Heart right ventricle (tissue), 16 donors: ENCODE measurements at regions not wholly inside any gene's neighbourhood (a gene's known extent, or its start where the extent isn't known, plus 50 kb on each side); places are given as distances from the start of the nearest gene placed in this dataset.

ENCODE experiments used
- ATAC-seq, 8 donors: fragments of 200-7000 bp; cut with Tn5 transposase; one replicate each; pipeline ENCODE4 v1.9.1; 2020; ENCODE audit warnings: mild to moderate bottlenecking in 8 of 8, moderate library complexity in 8 of 8, moderate number of reproducible peaks in 1 of 8
- DNase-seq, 2 donors: peaks; one replicate each; pipeline ENCODE4 v3.0.0-alpha.2; 2020
- H3K27ac ChIP-seq, 10 donors: fragments of 200-600 bp; sonication (generic) in 2 of 10; one replicate each; pipeline versions ENCODE4 v1.5.0 to v1.8.0; 2020 to 2022; ENCODE audit warnings: mild to moderate bottlenecking in 3 of 10
- H3K27me3 ChIP-seq, 7 donors: fragments of 200-600 bp; one replicate each; pipeline ENCODE4 v1.8.0; 2021 to 2022; ENCODE audit warnings: mild to moderate bottlenecking in 2 of 7
- H3K36me3 ChIP-seq, 9 donors: fragments of 200-600 bp; sonication (generic) in 1 of 9; one replicate each; pipeline versions ENCODE4 v1.5.0 to v1.8.0; 2020 to 2022; ENCODE audit warnings: mild to moderate bottlenecking in 2 of 9
- H3K4me1 ChIP-seq, 9 donors: fragments of 200-600 bp; sonication (generic) in 1 of 9; one replicate each; pipeline versions ENCODE4 v1.5.0 to v1.8.0; 2020 to 2022; ENCODE audit warnings: mild to moderate bottlenecking in 4 of 9
- H3K4me3 ChIP-seq, 10 donors: fragments of 200-600 bp; sonication (generic) in 2 of 10; one replicate each; pipeline versions ENCODE4 v1.5.0 to v1.8.0; 2020 to 2022; ENCODE audit warnings: mild to moderate bottlenecking in 7 of 10, moderate library complexity in 2 of 10
- H3K9me3 ChIP-seq, 11 donors: fragments of 200-600 bp in 10 of 11; sonication (generic) in 2 of 11; one replicate each; pipeline versions ENCODE4 v1.5.0 to v1.8.0; 2013 to 2022; ENCODE audit warnings: mild to moderate bottlenecking in 2 of 11, control low read depth in 1 of 11, moderate library complexity in 1 of 11
- WGBS, 2 donors: extraction: QIAGEN DNeasy Blood & Tissue Kit; methylation state at CpG; one replicate each; pipeline ENCODE4 v1.1.7; 2013; ENCODE audit warnings: inconsistent platforms in 1 of 2; 5-methylcytosine and 5-hydroxymethylcytosine counted together
- intact Hi-C, 10 donors: fragments of 100-400 bp; cut with DNase I; formaldehyde crosslinking; loops; one replicate each; pipeline versions ENCODE4 v1.11.1 to v1.14.2; 2022
- TF ChIP-seq, protein P1 (sequence below), 9 donors: fragments of 200-600 bp; sonication (generic) in 2 of 9; IDR thresholded peaks; one replicate each; pipeline versions ENCODE4 v1.5.0 to v1.8.0; 2021 to 2022; ENCODE audit warnings: antibody characterized with exemption in 9 of 9, mild to moderate bottlenecking in 5 of 9, moderate library complexity in 1 of 9
- donor health status: Arrhythmogenic right ventricular cardiomyopathy.
- donor health status: ischemic (EF 13 %, LVEDD 7.1; RV severe dilation, severe dysfunction).
- donor health status: healthy with polysubstance abuse.
- donor health status: DM: no; HTN: yes; CAD: no.
- donor health status: DM: no; HTN: no; CAD: no.
- donor health status: ischemic (EF 25% LVEDD 6.9; RV normal size, moderate dysfunction).
- donor health status: ischemic (EF 25% LVEDD 5.7; RV mildly dilated, moderate dysfunction).
- donor health status: healthy.
- donor health status: DM: yes; HTN: yes; CAD: no.
- donor health status: Ischemic cardiomyopathy.
- donor health status: ischemic (EF 35%, LVEDD 5.7; RV mildly dilated, moderate dysfunction).
- donor health status: nonischemic (EF 11% LVEDD 7.7; RV severe dilation, severe dysfunction).
- donor health status: DM: yes; HTN: yes; CAD: no.
- donor health status: PGD.
- donor health status: ischemic (EF 29% LVEDD 5.4; RV normal size, mild dysfunction).
- donor health status: nonischemic (EF 23%, LVEDD 6.1; RV moderate dilation, normal function).

DNA sequence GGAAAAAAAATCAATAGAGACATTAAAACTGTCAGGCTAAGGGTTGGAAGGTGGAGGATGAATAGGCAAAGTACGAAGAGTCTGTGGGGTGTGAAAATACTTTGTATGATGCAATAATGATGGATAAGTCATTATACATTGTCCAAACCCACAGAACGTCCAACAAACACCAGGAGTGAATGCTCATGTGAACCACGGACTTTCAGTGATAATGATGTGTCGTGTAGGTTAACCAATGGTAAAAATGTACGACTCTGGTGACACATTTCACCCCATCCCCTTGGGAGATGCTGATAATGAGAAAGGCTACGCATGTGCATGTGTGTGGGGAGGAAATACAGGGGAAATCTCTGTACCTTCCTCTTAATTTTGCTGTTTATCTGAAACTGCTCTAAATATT lies 665.2 kb downstream of the FAT4 start:
- DNase-seq: no peak
- intact Hi-C loops: no loop called here
- Histone ChIP-seq H3K4me1 (no peaks in the 10 kb centered on the region), H3K4me3 (no peak overlapping the region), H3K27ac (no peak overlapping the region), H3K36me3 (no peaks in the 10 kb centered on the region), H3K9me3 (no peaks in the 10 kb centered on the region), H3K27me3 (no peaks in the 10 kb centered on the region)
- TF ChIP-seq, protein P1, sequence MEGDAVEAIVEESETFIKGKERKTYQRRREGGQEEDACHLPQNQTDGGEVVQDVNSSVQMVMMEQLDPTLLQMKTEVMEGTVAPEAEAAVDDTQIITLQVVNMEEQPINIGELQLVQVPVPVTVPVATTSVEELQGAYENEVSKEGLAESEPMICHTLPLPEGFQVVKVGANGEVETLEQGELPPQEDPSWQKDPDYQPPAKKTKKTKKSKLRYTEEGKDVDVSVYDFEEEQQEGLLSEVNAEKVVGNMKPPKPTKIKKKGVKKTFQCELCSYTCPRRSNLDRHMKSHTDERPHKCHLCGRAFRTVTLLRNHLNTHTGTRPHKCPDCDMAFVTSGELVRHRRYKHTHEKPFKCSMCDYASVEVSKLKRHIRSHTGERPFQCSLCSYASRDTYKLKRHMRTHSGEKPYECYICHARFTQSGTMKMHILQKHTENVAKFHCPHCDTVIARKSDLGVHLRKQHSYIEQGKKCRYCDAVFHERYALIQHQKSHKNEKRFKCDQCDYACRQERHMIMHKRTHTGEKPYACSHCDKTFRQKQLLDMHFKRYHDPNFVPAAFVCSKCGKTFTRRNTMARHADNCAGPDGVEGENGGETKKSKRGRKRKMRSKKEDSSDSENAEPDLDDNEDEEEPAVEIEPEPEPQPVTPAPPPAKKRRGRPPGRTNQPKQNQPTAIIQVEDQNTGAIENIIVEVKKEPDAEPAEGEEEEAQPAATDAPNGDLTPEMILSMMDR (IDR thresholded peaks at IDR 0.05): no peak
- 71 to 73% methylated on average over 6 of the region's 6 CpGs for WGBS, 2 donors
- no peak for ATAC-seq

DNA sequence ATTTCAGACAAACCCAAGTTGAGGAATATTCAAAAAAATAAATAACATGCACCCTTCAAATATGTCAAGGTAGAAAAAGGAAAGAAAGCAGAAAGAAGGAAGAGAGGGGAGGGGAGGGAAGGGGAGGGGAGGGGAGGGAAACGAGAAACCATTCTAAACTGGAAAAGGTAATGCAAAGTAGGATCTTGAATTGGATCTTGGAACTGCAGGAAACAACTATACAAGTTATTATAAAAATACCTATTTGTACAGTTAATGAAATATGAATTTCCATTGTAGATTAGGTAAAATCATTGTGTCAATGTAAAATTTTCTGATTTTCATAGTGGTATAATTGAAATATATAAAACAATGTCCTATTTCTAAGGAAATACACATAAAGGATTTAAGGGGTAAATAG lies 668.4 kb downstream of the FAT4 start:
- H3K36me3 ChIP-seq: no peaks in the 10 kb centered on the region
- intact Hi-C loops: no loop called here
- no peak overlapping the region for H3K27ac ChIP-seq
- no peaks in the 10 kb centered on the region for H3K9me3 ChIP-seq
- H3K4me1 ChIP-seq: peaks cover 0 to 4% (median 0%) of the 10 kb centered on the region in 9 donors
- 71 to 82% methylated on average over 1 of the region's 1 CpG for WGBS, 2 donors
- no peaks in the 10 kb centered on the region for H3K27me3 ChIP-seq
- DNase-seq (no peak), ATAC-seq (no peak)
- no peak overlapping the region for H3K4me3 ChIP-seq
- TF ChIP-seq, protein P1 (IDR thresholded peaks at IDR 0.05): no peak

DNA sequence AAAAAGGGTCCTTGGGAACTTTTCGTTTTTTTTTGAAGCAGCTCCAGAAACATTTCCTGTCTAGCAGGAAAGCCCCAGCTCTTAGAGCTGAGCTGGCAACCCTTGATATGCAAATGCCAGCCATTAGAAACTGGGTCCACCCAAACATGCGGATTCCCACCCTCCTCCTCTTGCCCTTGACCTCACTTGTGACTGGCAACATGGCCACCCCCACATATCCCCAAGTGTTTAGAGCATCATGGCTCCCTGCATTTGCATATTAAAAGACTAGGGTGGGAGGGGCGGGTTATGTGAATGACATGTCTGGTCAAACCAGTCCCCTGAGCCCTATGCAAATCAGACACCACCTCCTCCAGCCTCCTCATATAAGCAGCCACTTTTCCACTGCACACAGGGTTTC lies 671.1 kb downstream of the FAT4 start:
- Histone ChIP-seq H3K36me3 (no peaks in the 10 kb centered on the region), H3K4me3 (no peak overlapping the region), H3K9me3 (no peaks in the 10 kb centered on the region), H3K27ac (no peak overlapping the region), H3K27me3 (no peaks in the 10 kb centered on the region), H3K4me1 (peaks cover 0 to 4% (median 0%) of the 10 kb centered on the region in 9 donors)
- WGBS, 2 donors: 53 to 61% methylated on average over 3 of the region's 3 CpGs
- ATAC-seq: no peak
- TF ChIP-seq, protein P1 (IDR thresholded peaks at IDR 0.05): no peak
- intact Hi-C loops: no loop called here
- DNase-seq: no peak

DNA sequence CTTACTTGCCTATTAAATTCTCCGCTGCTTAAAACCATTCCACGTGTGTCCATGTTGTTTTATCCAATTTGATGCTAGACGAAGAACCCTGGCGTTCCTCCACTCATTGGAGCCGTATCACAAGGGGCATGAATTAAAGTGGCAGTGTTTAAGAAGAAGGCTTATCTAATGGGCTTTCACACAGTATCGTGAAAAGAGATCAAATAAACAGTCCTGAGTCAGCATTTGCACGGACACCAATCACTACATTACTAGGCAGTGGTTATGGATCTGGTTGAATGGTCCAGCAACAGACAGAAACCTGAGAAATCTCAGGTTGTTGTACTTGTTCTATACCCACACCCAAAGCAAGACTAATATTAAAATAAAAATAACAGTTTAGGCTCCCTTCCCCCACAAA lies 671.6 kb downstream of the FAT4 start:
- Histone ChIP-seq H3K27ac (no peak overlapping the region), H3K9me3 (no peaks in the 10 kb centered on the region), H3K4me3 (no peak overlapping the region), H3K36me3 (no peaks in the 10 kb centered on the region), H3K27me3 (no peaks in the 10 kb centered on the region), H3K4me1 (peaks cover 0 to 4% (median 0%) of the 10 kb centered on the region in 9 donors)
- WGBS, 2 donors: 93 to 94% methylated on average over 7 of the region's 7 CpGs
- TF ChIP-seq, protein P1 (IDR thresholded peaks at IDR 0.05): no peak
- no peak for ATAC-seq
- intact Hi-C loops: no loop called here
- DNase-seq: no peak

DNA sequence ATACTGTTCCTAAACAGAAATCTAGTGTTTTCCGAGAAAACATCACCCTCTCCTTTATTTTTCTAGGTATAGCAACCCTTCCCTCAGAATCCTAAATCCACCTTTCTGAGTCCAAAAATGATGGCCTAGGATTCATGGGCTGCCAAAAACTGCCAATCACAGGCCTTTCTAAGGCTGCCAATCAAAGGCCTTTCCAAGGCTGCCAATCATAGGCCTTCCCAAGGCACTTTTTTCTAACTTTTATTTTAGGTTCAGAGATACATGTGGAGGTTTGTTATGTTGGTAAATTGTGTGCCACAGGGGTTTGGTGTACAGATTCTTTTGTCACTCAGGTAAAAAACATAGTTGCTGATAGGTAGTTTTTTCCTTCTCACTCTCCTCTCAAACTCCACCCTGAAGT lies 673.7 kb downstream of the FAT4 start:
- TF ChIP-seq, protein P1 (IDR thresholded peaks at IDR 0.05): no peak
- no peak for ATAC-seq
- H3K36me3 ChIP-seq: no peaks in the 10 kb centered on the region
- H3K9me3 ChIP-seq: no peaks in the 10 kb centered on the region
- no peak for DNase-seq
- no peaks in the 10 kb centered on the region for H3K27me3 ChIP-seq
- H3K4me3 ChIP-seq: no peak overlapping the region
- no peak overlapping the region for H3K27ac ChIP-seq
- WGBS, 2 donors: 97 to 100% methylated on average over 1 of the region's 1 CpG
- intact Hi-C loops: no loop called here
- peaks cover 0 to 4% (median 0%) of the 10 kb centered on the region in 9 donors for H3K4me1 ChIP-seq
